AG09319 (cell line): ENCODE measurements at regions not wholly inside any gene's neighbourhood (a gene's known extent, or its start where the extent isn't known, plus 50 kb on each side); places are given as distances from the start of the nearest gene placed in this dataset.

Experiments
- DNase-seq: peaks from one replicate; pipeline ENCODE4 v3.0.0-alpha.2; 2010; ENCODE audit warnings: low read depth; ENCODE audit errors: extremely low read depth
- TF ChIP-seq, protein P1 (sequence below): IDR thresholded peaks from 2 replicates; pipeline ENCODE4 v1.5.1; 2011; ENCODE audit warnings: low read depth, mild to moderate bottlenecking, inconsistent platforms, low read length, moderate library complexity

DNA sequence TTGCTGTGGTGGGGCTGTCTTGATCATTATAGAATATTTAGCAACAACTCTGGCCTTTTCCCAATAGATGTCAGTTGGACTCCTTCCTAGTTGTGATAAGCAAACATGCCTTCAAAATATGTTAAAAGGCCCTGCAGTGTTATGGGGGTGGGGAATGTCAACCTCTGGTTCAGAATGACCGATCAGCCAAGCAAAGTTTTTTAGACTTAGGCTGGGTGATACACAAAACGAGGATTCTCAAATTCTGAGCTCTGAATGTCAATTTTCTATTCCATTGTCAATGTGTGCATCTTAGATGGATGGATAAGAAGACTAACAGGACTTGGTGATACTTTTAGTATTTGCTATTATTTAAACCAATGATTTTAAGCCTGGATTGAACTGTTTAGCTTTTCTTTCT lies 940.0 kb upstream of the GRIA3 start:
- TF ChIP-seq, protein P1, sequence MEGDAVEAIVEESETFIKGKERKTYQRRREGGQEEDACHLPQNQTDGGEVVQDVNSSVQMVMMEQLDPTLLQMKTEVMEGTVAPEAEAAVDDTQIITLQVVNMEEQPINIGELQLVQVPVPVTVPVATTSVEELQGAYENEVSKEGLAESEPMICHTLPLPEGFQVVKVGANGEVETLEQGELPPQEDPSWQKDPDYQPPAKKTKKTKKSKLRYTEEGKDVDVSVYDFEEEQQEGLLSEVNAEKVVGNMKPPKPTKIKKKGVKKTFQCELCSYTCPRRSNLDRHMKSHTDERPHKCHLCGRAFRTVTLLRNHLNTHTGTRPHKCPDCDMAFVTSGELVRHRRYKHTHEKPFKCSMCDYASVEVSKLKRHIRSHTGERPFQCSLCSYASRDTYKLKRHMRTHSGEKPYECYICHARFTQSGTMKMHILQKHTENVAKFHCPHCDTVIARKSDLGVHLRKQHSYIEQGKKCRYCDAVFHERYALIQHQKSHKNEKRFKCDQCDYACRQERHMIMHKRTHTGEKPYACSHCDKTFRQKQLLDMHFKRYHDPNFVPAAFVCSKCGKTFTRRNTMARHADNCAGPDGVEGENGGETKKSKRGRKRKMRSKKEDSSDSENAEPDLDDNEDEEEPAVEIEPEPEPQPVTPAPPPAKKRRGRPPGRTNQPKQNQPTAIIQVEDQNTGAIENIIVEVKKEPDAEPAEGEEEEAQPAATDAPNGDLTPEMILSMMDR, result no peak
- no peak for DNase-seq

DNA sequence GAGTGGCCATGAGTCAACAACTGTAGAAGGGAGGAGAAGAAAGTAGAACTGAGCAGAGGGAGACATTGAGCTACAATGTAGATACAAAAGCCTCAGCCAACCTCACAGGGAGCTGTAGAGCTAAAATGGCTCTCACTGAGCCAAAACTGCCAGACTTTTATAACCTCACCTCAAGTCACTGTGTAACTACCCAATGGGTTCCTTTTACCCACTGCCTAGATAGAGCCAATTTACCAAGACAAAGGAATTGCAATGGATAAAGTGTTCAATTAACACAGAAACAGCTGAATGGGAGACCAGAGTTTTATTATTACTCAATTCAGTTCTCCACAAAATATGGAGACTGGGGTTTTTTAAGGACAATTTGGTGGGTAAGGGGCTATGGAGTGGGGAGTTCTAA lies 938.9 kb upstream of the GRIA3 start:
- DNase-seq, result no peak
- TF ChIP-seq, protein P1, result no peak

DNA sequence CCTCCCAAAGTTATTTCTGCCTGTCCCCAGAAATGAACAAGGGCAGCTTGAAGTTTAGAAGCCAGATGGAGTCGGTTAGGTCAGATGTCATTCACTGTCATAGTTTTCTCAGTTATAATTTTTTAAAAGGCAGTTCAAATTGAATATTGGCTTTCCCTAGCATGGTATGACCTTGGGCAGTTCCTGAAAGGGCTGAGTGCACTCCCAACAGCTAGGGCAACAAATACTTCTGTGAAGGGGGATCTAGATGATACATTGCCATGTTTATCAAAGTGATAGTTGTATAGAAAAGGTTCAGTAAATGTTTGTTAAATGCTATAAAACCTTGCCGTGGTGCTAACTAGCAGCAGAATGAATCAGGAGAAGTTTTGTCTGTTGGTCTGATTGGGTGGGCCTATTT lies 938.1 kb upstream of the GRIA3 start:
- DNase-seq, result no peak
- TF ChIP-seq, protein P1, result no peak

DNA sequence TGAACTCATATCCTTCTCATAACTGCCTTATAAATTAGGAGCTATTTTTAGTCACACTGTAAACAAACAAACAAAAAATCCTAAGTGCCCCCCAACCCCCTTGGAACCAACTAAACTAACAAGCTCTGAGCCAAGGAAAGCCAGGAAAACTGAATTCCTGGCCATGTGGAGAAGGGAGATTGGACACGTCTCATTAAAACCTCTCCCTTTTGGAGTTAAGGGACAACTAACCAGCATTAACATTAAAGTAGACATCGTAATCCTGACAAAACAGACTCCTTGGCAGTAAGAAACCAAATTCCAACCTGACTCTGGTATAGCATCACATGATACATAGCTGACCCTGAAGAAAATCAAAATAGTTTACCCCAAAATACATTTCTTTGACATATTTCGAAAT lies 937.1 kb upstream of the GRIA3 start:
- no peak for DNase-seq
- TF ChIP-seq, protein P1, result no peak

- no peak for DNase-seq
- TF ChIP-seq, protein P1, result no peak
Measured at GRCh38 chrX:122248681-122249080, 935.4 kb upstream of the GRIA3 start.

DNA sequence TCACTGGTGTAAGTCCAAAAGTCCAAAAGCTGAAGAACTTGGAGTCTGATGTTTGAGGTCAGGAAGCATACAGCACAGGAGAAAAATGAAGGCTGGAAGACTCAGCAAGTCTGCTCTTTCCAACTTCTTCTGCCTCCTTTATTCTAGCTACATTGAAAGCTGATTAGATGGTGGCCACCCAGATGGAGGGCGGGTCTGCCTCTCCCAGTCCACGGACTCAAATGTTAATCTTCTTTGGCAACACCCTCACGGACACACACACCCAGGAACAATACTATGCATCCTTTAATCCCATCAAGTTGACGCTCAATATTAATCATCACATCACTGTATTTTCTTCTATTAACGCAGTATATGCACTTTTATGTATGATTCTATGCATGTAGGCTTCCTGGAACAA lies 931.6 kb upstream of the GRIA3 start:
- TF ChIP-seq, protein P1, result no peak
- no peak for DNase-seq

GRCh38 chrX:122268353-122268752 lies 915.7 kb upstream of the GRIA3 start:
- TF ChIP-seq, protein P1, result no peak
- DNase-seq, result no peak
